ENCODE measurements at regions not wholly inside any gene's neighbourhood (a gene's known extent, or its start where the extent isn't known, plus 50 kb on each side); places are given as distances from the start of the nearest gene placed in this dataset.

GRCh38 chr7:51613911-51614357 is 297.3 kb upstream of the COBL start:
- no peak for TF ChIP-seq CTCF (IDR thresholded peaks at IDR 0.05)
- TF ChIP-seq EP300 (IDR thresholded peaks at IDR 0.05) = no peak
